HG02885 (cell line): ENCODE measurements at regions not wholly inside any gene's neighbourhood (a gene's known extent, or its start where the extent isn't known, plus 50 kb on each side); places are given as distances from the start of the nearest gene placed in this dataset.
"Not testable (repeated sequence)": the region's sequence is repeated elsewhere in the genome, so short reads cannot be mapped to it uniquely, and the experiment has no call there.

Source experiments
- ATAC-seq: cut with Tn5 transposase; IDR thresholded peaks from one replicate; pipeline ENCODE4 v1.9.1; 2021; ENCODE audit warnings: mild to moderate bottlenecking; ENCODE audit not compliant: unreplicated experiment, poor library complexity

- no peak for ATAC-seq
Measured at GRCh38 chr13:74557870-74558269, 423.7 kb upstream of the KLF12 start.

GRCh38 chr13:74555651-74556420 lies 421.6 kb upstream of the KLF12 start:
- no peak for ATAC-seq

GRCh38 chr13:74555276-74555625 lies 421.0 kb upstream of the KLF12 start:
- no peak for ATAC-seq

- no peak for ATAC-seq
Measured at GRCh38 chr13:74554569-74555275, 420.5 kb upstream of the KLF12 start.

- no peak for ATAC-seq
Measured at GRCh38 chr13:74550039-74550438, 415.8 kb upstream of the KLF12 start.

- not testable (repeated sequence) for ATAC-seq
Measured at GRCh38 chr13:74536649-74537048, 402.4 kb upstream of the KLF12 start.

- ATAC-seq = no peak
Measured at GRCh38 chr13:74533226-74533625, 399.0 kb upstream of the KLF12 start.

GRCh38 chr13:74530011-74530410 lies 395.8 kb upstream of the KLF12 start:
- ATAC-seq = no peak

GRCh38 chr13:74528734-74529513 lies 394.7 kb upstream of the KLF12 start:
- no peak for ATAC-seq

- no peak for ATAC-seq
Measured at GRCh38 chr13:74523057-74523456, 388.9 kb upstream of the KLF12 start.

GRCh38 chr13:74511523-74511922 lies 377.3 kb upstream of the KLF12 start:
- ATAC-seq = no peak

GRCh38 chr13:74487091-74487722 lies 353.0 kb upstream of the KLF12 start:
- ATAC-seq = no peak

- ATAC-seq = peak; percentile 63
Measured at GRCh38 chr13:74485757-74486156, 351.6 kb upstream of the KLF12 start.

- ATAC-seq = no peak
Measured at GRCh38 chr13:74479124-74479523, 344.9 kb upstream of the KLF12 start.

- no peak for ATAC-seq
Measured at GRCh38 chr13:74476788-74477187, 342.6 kb upstream of the KLF12 start.

- ATAC-seq = no peak
Measured at GRCh38 chr13:74476365-74476764, 342.2 kb upstream of the KLF12 start.

- ATAC-seq = no peak
Measured at GRCh38 chr13:74466864-74467263, 332.7 kb upstream of the KLF12 start.

GRCh38 chr13:74466020-74466419 lies 331.8 kb upstream of the KLF12 start:
- ATAC-seq = no peak

- ATAC-seq = no peak
Measured at GRCh38 chr13:74465271-74465670, 331.1 kb upstream of the KLF12 start.

- no peak for ATAC-seq
Measured at GRCh38 chr13:74464670-74465069, 330.5 kb upstream of the KLF12 start.

- no peak for ATAC-seq
Measured at GRCh38 chr13:74461011-74461410, 326.8 kb upstream of the KLF12 start.
